Stomach (tissue), 8 donors: ENCODE measurements at regions not wholly inside any gene's neighbourhood (a gene's known extent, or its start where the extent isn't known, plus 50 kb on each side); places are given as distances from the start of the nearest gene placed in this dataset.

Source experiments
- DNase-seq, 2 donors: peaks; one replicate each; pipeline versions ENCODE4 v3.0.0 to v3.0.0-alpha.2; 2013 to 2019
- H3K27ac ChIP-seq, 5 donors: fragments of 200-600 bp in 4 of 5; sonication (generic) in 4 of 5; one replicate each; pipeline ENCODE4 v1.5.1; 2013 to 2019; ENCODE audit warnings: mild to moderate bottlenecking in 1 of 5, moderate library complexity in 1 of 5
- H3K27me3 ChIP-seq, 3 donors: fragments of 200-600 bp; sonication (generic); one replicate each; pipeline ENCODE4 v1.5.1; 2017 to 2019; ENCODE audit warnings: mixed run types in 1 of 3
- H3K36me3 ChIP-seq, 4 donors: fragments of 200-600 bp; sonication (generic); 1 replicate in 3 of 4; 2 replicates in 1 of 4; pipeline ENCODE4 v1.5.1; 2016 to 2019
- H3K4me1 ChIP-seq, 4 donors: fragments of 200-600 bp; sonication (generic); one replicate each; pipeline ENCODE4 v1.5.1; 2016 to 2019
- H3K4me3 ChIP-seq, 4 donors: fragments of 200-600 bp; sonication (generic) in 3 of 4; one replicate each; pipeline ENCODE4 v1.5.1; 2016 to 2019; ENCODE audit warnings: mild to moderate bottlenecking in 1 of 4
- H3K9me3 ChIP-seq, 4 donors: fragments of 200-600 bp; sonication (generic); one replicate each; pipeline ENCODE4 v1.5.1; 2016 to 2019
- EP300 ChIP-seq: sonication (generic); formaldehyde crosslinking; IDR thresholded peaks from one replicate; pipeline ENCODE4 v1.6.1; 2017; ENCODE audit warnings: antibody characterized with exemption
- POLR2A ChIP-seq, 4 donors: fragments of 450-650 bp; IDR thresholded peaks; one replicate each; pipeline ENCODE4 v1.6.1; 2016; ENCODE audit warnings: antibody characterized with exemption in 4 of 4, control low read depth in 2 of 4, mild to moderate bottlenecking in 1 of 4, moderate library complexity in 1 of 4
- POLR2AphosphoS5 ChIP-seq, 3 donors: sonication (generic); formaldehyde crosslinking; IDR thresholded peaks; one replicate each; pipeline ENCODE4 v1.6.1; 2016; ENCODE audit warnings: antibody characterized with exemption in 3 of 3
- WGBS, 5 donors: extraction: QIAGEN DNeasy Blood & Tissue Kit in 3 of 5; methylation state at CpG; one replicate each; pipeline versions ENCODE4 v1.1.5 to v1.1.7; 2013 to 2018; 5-methylcytosine and 5-hydroxymethylcytosine counted together
- intact Hi-C: fragments of 100-400 bp; cut with DNase I; formaldehyde crosslinking; loops from one replicate; pipeline ENCODE4 v1.15.1; 2023; ENCODE audit warnings: low total_unique reads
- TF ChIP-seq, protein P1 (sequence below), 7 experiments: fragments of 450-650 bp in 4 of 7; fragments of 200-600 bp in 3 of 7; sonication (generic) in 3 of 7; IDR thresholded peaks; one replicate each; pipeline ENCODE4 v1.5.1; 2016 to 2019; ENCODE audit warnings: antibody characterized with exemption in 7 of 7, control low read depth in 2 of 7, mild to moderate bottlenecking in 1 of 7
- donor health status: healthy with polysubstance abuse.
- donor health status: Bipolar disorder and iron deficiency.
- donor health status: healthy.

DNA sequence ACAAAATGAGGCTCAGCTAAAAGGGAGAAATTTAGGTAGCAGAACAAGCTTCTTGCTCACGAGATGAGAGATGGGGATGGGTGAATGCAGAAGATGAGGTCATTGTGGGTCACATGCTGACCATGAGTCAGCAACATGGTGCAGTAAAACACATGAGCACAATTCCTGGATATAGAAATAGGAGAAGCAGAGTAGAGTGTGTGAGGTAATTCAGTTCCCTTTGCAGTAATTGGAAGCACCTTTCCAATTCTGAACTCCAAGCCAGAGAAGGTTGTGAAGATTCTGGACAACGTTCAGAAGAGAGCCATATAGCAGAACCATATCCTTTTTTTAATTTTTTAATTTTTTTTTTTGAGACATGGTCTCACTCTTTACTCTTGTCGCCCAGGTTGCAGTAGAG is 62.0 kb upstream of the LMNTD1 start:
- Histone ChIP-seq H3K4me1 (no peaks in the 10 kb centered on the region), H3K36me3 (no peaks in the 10 kb centered on the region), H3K4me3 (no peak overlapping the region), H3K27me3 (no peaks in the 10 kb centered on the region), H3K9me3 (no peaks in the 10 kb centered on the region), H3K27ac (no peak overlapping the region)
- intact Hi-C loops, result no loop called here
- DNase-seq, result no peak
- no peak for TF ChIP-seq EP300
- TF ChIP-seq POLR2A (IDR thresholded peaks at IDR 0.05), result no peak
- TF ChIP-seq, protein P1, sequence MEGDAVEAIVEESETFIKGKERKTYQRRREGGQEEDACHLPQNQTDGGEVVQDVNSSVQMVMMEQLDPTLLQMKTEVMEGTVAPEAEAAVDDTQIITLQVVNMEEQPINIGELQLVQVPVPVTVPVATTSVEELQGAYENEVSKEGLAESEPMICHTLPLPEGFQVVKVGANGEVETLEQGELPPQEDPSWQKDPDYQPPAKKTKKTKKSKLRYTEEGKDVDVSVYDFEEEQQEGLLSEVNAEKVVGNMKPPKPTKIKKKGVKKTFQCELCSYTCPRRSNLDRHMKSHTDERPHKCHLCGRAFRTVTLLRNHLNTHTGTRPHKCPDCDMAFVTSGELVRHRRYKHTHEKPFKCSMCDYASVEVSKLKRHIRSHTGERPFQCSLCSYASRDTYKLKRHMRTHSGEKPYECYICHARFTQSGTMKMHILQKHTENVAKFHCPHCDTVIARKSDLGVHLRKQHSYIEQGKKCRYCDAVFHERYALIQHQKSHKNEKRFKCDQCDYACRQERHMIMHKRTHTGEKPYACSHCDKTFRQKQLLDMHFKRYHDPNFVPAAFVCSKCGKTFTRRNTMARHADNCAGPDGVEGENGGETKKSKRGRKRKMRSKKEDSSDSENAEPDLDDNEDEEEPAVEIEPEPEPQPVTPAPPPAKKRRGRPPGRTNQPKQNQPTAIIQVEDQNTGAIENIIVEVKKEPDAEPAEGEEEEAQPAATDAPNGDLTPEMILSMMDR (IDR thresholded peaks at IDR 0.05), result no peak
- no peak for TF ChIP-seq POLR2AphosphoS5 (IDR thresholded peaks at IDR 0.05)
- 59 to 74% (median 70%) methylated on average over 3 of the region's 3 CpGs for WGBS, 5 donors

DNA sequence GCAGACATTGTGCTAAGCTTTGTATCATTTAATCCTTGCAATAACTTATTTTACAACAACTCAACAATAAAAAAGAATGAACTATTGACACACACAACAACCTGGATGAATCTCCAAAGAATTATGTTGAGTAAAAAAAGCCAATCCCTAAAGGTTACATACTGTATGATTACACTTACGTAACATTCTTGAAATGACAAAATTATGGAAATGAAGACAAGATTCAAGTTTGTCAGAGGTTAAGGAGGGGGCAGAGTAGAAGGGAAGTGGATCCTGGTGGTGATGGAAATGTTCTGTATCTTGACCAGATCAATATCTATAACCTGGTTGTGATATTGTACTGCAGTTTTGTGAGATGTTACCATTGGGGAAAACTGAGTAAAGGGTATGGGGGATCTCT is 63.2 kb upstream of the LMNTD1 start:
- Histone ChIP-seq H3K4me1 (no peaks in the 10 kb centered on the region), H3K27me3 (no peaks in the 10 kb centered on the region), H3K4me3 (no peak overlapping the region), H3K9me3 (no peaks in the 10 kb centered on the region), H3K27ac (no peak overlapping the region), H3K36me3 (no peaks in the 10 kb centered on the region)
- WGBS, 5 donors, result 85 to 100% (median 94%) methylated on average over 1 of the region's 1 CpG
- TF ChIP-seq POLR2AphosphoS5 (IDR thresholded peaks at IDR 0.05) (no peak), EP300 (no peak), POLR2A (IDR thresholded peaks at IDR 0.05) (no peak)
- TF ChIP-seq, protein P1 (IDR thresholded peaks at IDR 0.05), result no peak
- intact Hi-C loops, result no loop called here
- no peak for DNase-seq

DNA sequence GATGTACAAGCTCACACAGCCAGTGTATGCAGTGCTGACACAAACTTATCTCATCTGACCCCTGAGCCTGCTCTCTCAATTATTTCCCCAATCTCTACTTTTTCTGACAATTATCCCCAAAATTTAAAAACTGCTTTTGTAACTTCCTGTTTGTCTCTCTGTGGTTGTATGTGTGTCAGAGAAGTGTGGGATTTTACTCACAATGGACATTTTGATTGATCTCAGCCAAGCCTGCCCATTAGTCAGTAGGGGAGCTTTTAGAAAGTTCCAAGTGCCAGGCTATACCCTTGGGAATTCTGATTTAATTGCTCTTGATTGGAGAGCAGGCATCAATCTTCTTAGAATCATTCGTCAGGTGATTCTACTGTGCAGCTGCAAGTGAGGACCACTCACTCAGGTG is 64.9 kb upstream of the LMNTD1 start:
- no peaks in the 10 kb centered on the region for H3K27me3 ChIP-seq
- H3K9me3 ChIP-seq, result no peaks in the 10 kb centered on the region
- no peak overlapping the region for H3K4me3 ChIP-seq
- 69 to 94% (median 85%) methylated on average over 1 of the region's 1 CpG for WGBS, 5 donors
- DNase-seq, result no peak
- H3K27ac ChIP-seq, result no peak overlapping the region
- intact Hi-C loops, result no loop called here
- no peaks in the 10 kb centered on the region for H3K36me3 ChIP-seq
- H3K4me1 ChIP-seq, result no peaks in the 10 kb centered on the region
- TF ChIP-seq EP300, result no peak
- TF ChIP-seq, protein P1 (IDR thresholded peaks at IDR 0.05), result no peak
- TF ChIP-seq POLR2A (IDR thresholded peaks at IDR 0.05), result no peak
- TF ChIP-seq POLR2AphosphoS5 (IDR thresholded peaks at IDR 0.05), result no peak

DNA sequence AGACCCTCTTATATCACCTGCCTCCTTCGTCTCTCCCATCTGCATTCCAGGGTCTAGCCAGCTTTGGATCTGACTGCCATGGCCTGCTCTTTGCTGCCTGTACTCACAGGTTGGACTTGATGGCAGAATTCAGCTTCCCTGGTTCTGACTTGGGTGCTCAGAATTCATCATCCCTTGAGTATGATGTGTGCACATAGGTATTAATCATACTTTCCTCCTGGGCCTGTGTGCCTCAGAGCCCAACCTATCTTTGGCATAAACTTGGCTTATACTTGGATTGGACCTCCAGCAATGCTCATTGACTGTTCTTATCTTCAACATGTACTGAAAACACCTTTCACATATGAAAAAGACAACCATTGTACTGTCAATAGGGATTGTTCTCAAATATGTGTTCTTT is 70.7 kb upstream of the LMNTD1 start:
- Histone ChIP-seq H3K4me1 (no peaks in the 10 kb centered on the region), H3K27ac (no peak overlapping the region), H3K4me3 (no peak overlapping the region), H3K9me3 (no peaks in the 10 kb centered on the region), H3K36me3 (no peaks in the 10 kb centered on the region), H3K27me3 (no peaks in the 10 kb centered on the region)
- WGBS, 5 donors, result 86 to 97% (median 92%) methylated on average over 1 of the region's 1 CpG
- intact Hi-C loops, result no loop called here
- no peak for DNase-seq
- no peak for TF ChIP-seq POLR2A (IDR thresholded peaks at IDR 0.05)
- no peak for TF ChIP-seq EP300
- no peak for TF ChIP-seq POLR2AphosphoS5 (IDR thresholded peaks at IDR 0.05)
- TF ChIP-seq, protein P1 (IDR thresholded peaks at IDR 0.05), result no peak

DNA sequence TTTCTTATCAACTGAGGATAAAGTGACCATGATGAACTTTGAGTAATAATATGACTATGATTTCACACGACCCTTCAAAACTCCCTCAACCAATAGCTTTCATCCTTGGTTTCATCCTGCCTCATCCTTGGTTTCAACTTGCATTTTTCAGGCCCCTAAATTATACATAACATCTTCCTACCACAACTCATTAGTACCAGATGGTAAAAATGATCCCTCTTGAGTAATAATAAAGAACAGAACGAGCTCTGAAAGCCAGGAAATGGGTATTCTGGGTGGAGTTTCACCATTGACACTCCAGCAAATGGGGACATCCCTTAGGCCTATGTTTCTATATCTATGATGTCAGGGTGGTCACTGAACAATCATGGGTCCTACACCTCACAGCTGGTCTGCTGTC is 72.1 kb upstream of the LMNTD1 start:
- intact Hi-C loops, result no loop called here
- Histone ChIP-seq H3K36me3 (no peaks in the 10 kb centered on the region), H3K27ac (no peak overlapping the region), H3K27me3 (no peaks in the 10 kb centered on the region), H3K9me3 (no peaks in the 10 kb centered on the region), H3K4me3 (no peak overlapping the region), H3K4me1 (no peaks in the 10 kb centered on the region)
- no peak for DNase-seq
- 29 to 59% (median 45%) methylated on average over 2 of the region's 2 CpGs for WGBS, 5 donors
- no peak for TF ChIP-seq POLR2AphosphoS5 (IDR thresholded peaks at IDR 0.05)
- no peak for TF ChIP-seq EP300
- no peak for TF ChIP-seq POLR2A (IDR thresholded peaks at IDR 0.05)
- TF ChIP-seq, protein P1 (IDR thresholded peaks at IDR 0.05), result no peak
